ENCODE measurements at regions not wholly inside any gene's neighbourhood (a gene's known extent, or its start where the extent isn't known, plus 50 kb on each side); places are given as distances from the start of the nearest gene placed in this dataset.

DNA sequence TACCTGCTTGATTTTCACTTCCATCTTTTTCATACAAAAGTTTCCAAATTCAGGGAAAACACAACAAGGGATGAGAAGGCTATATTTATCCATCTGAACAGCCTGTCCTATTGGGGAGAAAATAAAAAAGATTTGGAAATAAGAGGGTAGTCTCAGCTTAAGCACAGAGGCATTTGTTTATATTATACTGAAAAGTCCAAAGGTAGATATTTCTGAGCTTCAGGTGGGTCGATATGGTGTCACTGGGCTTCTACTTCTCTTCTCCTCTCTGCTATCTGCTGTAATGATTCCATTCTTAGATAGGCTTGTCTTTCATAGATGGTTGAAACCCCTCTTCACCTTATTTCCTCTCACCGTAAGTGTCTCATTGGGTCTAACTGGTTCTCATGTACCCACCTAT lies 337.0 kb downstream of the INSC start:
- no peak overlapping the region for H3K4me3 Mint-ChIP-seq (ENCODE audit: unreplicated experiment)
- H3K27ac Mint-ChIP-seq (ENCODE audit: unreplicated experiment): no peak overlapping the region
- H3K9me3 Mint-ChIP-seq (ENCODE audit: unreplicated experiment): no peaks in the 10 kb centered on the region
- H3K27me3 Mint-ChIP-seq (ENCODE audit: unreplicated experiment): no peaks in the 10 kb centered on the region
- no peak for DNase-seq
- TF ChIP-seq, protein P1, sequence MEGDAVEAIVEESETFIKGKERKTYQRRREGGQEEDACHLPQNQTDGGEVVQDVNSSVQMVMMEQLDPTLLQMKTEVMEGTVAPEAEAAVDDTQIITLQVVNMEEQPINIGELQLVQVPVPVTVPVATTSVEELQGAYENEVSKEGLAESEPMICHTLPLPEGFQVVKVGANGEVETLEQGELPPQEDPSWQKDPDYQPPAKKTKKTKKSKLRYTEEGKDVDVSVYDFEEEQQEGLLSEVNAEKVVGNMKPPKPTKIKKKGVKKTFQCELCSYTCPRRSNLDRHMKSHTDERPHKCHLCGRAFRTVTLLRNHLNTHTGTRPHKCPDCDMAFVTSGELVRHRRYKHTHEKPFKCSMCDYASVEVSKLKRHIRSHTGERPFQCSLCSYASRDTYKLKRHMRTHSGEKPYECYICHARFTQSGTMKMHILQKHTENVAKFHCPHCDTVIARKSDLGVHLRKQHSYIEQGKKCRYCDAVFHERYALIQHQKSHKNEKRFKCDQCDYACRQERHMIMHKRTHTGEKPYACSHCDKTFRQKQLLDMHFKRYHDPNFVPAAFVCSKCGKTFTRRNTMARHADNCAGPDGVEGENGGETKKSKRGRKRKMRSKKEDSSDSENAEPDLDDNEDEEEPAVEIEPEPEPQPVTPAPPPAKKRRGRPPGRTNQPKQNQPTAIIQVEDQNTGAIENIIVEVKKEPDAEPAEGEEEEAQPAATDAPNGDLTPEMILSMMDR (IDR thresholded peaks at IDR 0.05; ENCODE audit: partially characterized antibody, unreplicated experiment): no peak
- no peaks in the 10 kb centered on the region for H3K36me3 Mint-ChIP-seq (ENCODE audit: unreplicated experiment)
- H3K4me1 Mint-ChIP-seq (ENCODE audit: low read depth, unreplicated experiment): no peaks in the 10 kb centered on the region

DNA sequence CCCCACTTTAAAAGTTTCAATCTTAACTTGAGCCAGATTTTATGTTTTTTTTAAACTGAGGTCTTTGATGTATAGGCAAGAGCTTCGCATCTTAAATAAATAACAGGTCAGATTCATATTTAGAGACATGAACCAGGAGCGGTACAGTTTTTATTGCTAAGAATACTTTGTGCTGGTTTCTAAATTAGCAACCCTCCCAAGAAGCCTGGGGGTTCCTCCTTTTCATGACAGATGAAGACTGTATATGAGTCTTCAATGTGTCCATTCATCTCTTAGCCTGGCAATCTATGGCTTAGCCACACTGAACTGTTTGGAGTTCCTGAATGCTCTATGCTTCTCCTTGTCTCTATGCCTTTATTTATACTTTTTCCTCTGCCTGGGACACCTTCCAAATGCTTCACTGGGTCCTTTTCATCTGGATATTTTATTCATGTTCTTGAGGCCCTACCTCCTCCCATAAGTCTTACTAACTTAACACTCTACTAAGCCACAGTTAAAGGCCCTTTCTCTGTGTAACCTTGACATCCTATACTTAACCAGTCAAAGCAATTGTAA lies 338.6 kb downstream of the INSC start:
- Mint-ChIP-seq H3K4me3 (ENCODE audit: unreplicated experiment) (no peak overlapping the region), H3K36me3 (ENCODE audit: unreplicated experiment) (no peaks in the 10 kb centered on the region), H3K4me1 (ENCODE audit: low read depth, unreplicated experiment) (no peaks in the 10 kb centered on the region), H3K9me3 (ENCODE audit: unreplicated experiment) (no peaks in the 10 kb centered on the region), H3K27me3 (ENCODE audit: unreplicated experiment) (no peaks in the 10 kb centered on the region), H3K27ac (ENCODE audit: unreplicated experiment) (no peak overlapping the region)
- DNase-seq: no peak
- TF ChIP-seq, protein P1 (IDR thresholded peaks at IDR 0.05; ENCODE audit: partially characterized antibody, unreplicated experiment): no peak

DNA sequence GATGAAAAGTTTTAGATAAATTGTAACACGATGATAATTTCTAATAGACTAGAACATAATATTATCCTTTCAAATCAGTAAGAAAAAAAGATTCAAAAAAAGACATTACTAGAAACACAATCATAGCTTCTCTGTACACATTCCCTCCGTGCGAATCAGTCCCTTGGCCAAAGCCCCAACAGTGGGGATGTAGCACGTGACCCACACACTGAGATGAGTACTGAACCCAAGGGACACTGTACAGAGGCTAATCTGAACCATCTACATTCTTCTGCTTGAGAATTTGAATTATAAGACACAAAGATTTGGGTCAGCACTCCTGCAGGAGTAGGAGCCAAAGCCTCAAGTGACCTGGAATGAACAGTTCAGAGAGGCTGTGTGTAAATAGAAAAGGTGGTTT lies 353.7 kb downstream of the INSC start:
- Mint-ChIP-seq H3K27ac (ENCODE audit: unreplicated experiment) (no peak overlapping the region), H3K27me3 (ENCODE audit: unreplicated experiment) (peaks cover 2% of the 10 kb centered on the region), H3K9me3 (ENCODE audit: unreplicated experiment) (peaks cover 1% of the 10 kb centered on the region), H3K36me3 (ENCODE audit: unreplicated experiment) (no peaks in the 10 kb centered on the region), H3K4me1 (ENCODE audit: low read depth, unreplicated experiment) (peaks cover 6% of the 10 kb centered on the region), H3K4me3 (ENCODE audit: unreplicated experiment) (no peak overlapping the region)
- DNase-seq: no peak
- TF ChIP-seq, protein P1 (IDR thresholded peaks at IDR 0.05; ENCODE audit: partially characterized antibody, unreplicated experiment): no peak

DNA sequence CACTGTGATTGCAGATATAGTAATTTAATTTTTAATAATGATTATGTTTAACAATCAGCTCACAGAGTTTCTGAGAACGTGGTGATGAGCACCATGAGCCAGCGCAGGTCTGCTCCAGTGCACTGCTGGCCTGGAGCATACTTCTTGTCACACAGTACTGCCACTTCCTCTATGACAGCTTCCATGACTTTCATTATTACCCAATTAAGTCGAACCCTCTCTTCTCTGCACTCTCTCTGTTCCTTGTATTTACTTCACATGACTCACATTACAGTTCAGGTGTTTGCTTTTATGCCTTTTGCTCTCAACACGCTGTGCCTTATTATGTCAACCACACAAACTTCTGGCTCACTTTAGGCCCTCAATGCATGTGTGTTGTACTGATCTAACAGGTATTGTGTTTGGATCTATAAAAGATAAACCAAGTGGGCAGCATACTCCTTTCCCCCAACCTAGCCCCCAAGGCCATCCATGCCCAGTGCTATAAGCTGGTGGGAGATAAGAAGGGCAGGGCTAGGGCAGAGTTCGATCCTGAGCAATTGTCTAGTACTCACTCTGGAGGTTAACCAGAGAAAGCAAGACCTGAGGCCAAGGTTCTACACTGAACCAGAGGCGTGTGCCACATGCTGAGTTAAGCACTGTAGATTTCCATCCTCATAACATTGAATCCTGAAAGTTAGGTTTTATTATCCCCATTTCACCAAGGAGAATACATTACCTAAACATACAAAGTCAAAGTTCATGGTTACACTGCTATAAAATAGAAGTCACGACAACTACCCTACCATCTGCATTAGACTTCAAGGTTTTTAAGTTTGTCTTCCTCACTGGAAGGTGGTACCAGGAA lies 356.5 kb downstream of the INSC start:
- Mint-ChIP-seq H3K27me3 (ENCODE audit: unreplicated experiment) (peaks cover 2% of the 10 kb centered on the region), H3K4me3 (ENCODE audit: unreplicated experiment) (no peak overlapping the region), H3K27ac (ENCODE audit: unreplicated experiment) (no peak overlapping the region), H3K4me1 (ENCODE audit: low read depth, unreplicated experiment) (peaks cover 8% of the 10 kb centered on the region), H3K9me3 (ENCODE audit: unreplicated experiment) (peaks cover 3% of the 10 kb centered on the region), H3K36me3 (ENCODE audit: unreplicated experiment) (no peaks in the 10 kb centered on the region)
- no peak for DNase-seq
- TF ChIP-seq, protein P1 (IDR thresholded peaks at IDR 0.05; ENCODE audit: partially characterized antibody, unreplicated experiment): no peak

Data from glutamatergic neuron (in vitro differentiated cells).